Stimulated activated CD8-positive, alpha-beta memory T cell treated with anti-CD3 and anti-CD28 coated beads, Interleukin-2, amount 100 ng/mL, for 1 hour (primary cell): ENCODE measurements at regions not wholly inside any gene's neighbourhood (a gene's known extent, or its start where the extent isn't known, plus 50 kb on each side); places are given as distances from the start of the nearest gene placed in this dataset.

Source experiments
- DNase-seq, 2 donors: peaks; one replicate each; pipeline ENCODE4 v3.0.0-alpha.2; 2020; ENCODE audit warnings: low read depth in 2 of 2

DNA sequence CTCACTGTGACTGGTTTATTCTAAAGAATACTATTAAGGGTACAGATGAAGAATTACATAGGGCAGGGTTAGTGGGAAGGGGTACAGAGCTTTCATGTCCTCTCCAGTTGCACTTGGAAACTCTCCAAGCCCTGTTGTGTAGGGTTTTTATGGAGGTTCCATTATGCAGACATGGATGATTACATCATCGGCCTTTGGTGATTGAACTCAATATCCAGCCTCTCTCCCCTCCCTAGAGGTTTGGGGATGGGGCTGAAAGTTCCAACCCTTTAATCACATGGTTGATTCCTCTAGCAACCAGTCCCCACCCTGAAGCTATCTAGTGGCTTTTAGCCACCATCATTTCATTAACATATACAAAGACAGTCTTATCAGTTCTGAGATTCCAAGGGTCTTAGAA is 472.6 kb downstream of the BUD13 start:
- no peak for DNase-seq

DNA sequence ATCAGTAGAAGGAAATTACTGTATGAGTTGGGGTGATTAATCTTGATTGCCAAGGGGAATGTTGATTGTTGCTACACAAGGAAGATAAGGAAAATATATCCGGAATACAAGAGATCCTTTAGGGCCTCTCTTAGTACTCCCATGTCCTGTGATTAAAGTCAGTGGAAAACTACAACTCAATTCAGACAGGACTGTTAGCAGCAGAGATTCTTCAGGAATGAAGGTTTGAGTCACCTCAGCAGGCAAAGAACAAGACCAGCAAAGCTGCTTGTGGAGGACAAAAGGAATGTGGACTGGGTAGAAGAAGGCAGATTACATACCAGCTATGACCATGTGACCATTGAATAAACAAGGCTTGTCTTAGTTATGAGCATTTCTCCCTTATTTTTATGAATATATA is 478.2 kb downstream of the BUD13 start:
- no peak for DNase-seq

GRCh38 chr11:116287866-116288265 is 484.9 kb downstream of the BUD13 start:
- DNase-seq, result no peak

DNA sequence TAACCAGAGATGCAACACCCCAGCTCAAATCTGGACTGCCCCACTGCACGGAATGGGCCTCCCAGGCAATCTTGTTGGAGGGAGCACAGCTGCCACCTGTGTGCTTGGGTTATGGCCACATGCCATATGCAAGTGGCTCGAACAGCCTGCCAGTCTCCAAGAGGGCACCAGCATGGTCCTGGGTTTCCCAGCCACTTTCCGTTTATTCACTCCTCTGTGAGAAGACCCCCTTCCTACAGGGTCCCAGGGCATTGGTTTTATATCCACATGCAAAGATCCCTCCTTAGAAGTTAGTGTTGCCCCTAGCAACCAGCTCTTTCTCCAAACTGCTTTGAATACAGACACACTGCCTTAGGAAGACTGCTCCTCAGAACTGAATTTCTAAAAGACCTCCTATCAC is 487.8 kb downstream of the BUD13 start:
- no peak for DNase-seq

- no peak for DNase-seq
These were observed 489.5 kb downstream of the BUD13 start for GRCh38 chr11:116283300-116283699.

- DNase-seq, result no peak
These were observed 490.3 kb downstream of the BUD13 start for GRCh38 chr11:116282481-116282880.

- no peak for DNase-seq
These were observed 491.3 kb downstream of the BUD13 start for GRCh38 chr11:116281173-116282160.

GRCh38 chr11:116279511-116279910 is 493.3 kb downstream of the BUD13 start:
- DNase-seq, result no peak

- no peak for DNase-seq
These were observed 494.7 kb downstream of the BUD13 start for GRCh38 chr11:116278076-116278475.

GRCh38 chr11:116276051-116277044 is 496.4 kb downstream of the BUD13 start:
- peak; percentile 27 to 51 for DNase-seq

DNA sequence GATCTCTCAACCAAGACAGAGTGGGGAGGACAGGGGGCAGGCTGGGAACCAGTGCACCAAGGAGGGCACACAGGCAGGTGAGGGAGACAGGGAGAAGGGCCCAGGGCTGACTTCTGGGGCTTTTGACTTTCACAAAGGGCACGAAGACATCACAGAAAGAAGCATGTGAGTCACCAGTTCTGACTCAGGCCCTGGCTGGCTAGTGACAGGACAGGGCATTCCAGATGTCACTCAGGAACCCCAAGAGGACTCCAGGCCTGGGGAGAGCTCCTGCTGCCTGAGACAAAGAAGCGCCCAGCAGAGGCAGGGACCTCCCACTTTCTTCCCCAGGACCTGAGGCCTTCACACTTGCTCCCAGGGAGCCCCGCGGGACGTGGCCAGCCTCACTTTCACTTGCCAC is 497.2 kb downstream of the BUD13 start:
- no peak for DNase-seq

DNA sequence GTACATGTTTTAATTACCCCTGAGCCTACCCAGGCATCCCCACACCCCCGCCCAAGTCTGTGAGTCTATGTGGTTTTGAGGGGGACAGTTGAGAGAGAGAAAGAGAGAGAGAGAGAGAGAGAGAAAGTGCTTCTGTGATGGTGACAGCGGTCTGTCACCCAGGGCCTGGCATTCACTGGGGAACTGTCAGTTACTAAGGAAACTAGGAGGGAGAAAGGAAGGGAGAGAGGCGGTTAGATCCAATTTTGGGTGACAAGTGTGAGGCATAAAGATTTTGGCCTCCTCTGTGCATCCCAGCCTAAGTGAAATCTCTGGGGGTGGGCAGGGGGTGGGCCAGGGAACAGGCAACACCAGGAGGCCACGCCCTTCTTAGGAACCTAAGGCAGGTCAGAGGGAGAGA is 498.3 kb downstream of the BUD13 start:
- no peak for DNase-seq

GRCh38 chr11:116272181-116272789 is 500.5 kb downstream of the BUD13 start:
- DNase-seq, result no peak

GRCh38 chr11:116271479-116271878 is 501.3 kb downstream of the BUD13 start:
- no peak for DNase-seq

DNA sequence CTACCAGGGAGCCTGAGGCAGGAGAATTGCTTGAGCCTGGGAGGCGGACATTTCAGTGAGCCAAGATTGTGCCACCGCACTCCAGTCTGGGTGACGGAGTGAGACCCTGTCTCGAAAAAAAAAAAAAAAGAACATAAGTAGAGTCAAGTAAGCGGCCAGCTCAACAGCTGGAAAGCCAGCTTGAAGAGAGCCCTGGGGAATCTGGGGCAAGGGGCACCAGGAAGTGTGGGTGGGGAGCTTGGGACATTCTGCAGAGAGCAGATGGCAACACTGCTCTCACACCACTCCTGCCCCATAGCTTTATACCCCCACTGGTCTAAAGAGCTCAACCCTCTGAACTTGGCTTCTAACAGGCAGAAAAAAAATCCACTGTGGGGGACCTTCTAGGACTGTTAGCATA is 505.6 kb downstream of the BUD13 start:
- DNase-seq, result no peak

GRCh38 chr11:116263770-116264169 is 509.0 kb downstream of the BUD13 start:
- DNase-seq, result no peak

- no peak for DNase-seq
These were observed 509.8 kb downstream of the BUD13 start for GRCh38 chr11:116263019-116263418.

DNA sequence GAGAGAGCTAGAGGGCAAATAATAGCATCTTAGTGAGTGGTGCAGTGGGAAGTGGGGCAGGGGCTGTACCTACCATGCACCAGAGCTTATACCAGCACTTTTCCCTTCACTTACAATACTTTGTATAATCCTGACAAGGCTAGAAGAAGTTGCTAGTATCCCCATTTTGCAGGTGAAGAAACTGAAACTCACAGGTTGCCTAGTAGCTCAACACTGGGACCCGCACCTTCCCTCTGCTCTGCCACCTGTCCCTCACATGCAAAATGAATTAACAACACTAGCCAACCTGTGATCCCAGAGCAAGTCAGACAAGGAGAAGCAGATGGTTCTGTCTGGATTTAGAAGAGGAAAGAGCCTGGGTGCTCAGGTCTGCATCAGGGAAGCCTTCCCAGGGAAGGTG is 510.4 kb downstream of the BUD13 start:
- no peak for DNase-seq

DNA sequence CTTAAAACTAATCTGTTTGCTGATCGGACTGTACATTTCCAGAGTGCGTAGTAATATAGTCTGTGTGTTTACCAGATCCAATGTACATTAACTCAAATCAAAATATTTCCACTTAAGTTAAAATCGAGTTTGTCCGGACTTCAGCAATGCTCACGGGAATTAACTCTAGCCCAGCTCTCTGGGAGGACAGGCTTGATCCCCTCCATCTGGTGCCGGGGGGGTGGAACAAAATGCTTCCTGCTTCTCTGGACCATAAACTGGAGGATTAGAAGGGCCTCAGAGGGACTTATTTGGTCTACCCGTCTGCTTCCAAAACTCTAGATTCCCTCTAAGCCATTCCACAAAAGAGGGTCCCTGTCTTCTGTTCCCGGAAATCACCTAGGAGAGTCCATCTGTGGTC is 511.2 kb downstream of the BUD13 start:
- DNase-seq, result no peak

GRCh38 chr11:116258821-116259220 is 514.0 kb downstream of the BUD13 start:
- DNase-seq, result no peak

- no peak for DNase-seq
These were observed 514.9 kb downstream of the BUD13 start for GRCh38 chr11:116257883-116258282.

GRCh38 chr11:116257092-116257491 is 515.7 kb downstream of the BUD13 start:
- DNase-seq, result no peak
